RWPE2 (cell line): ENCODE measurements at regions not wholly inside any gene's neighbourhood (a gene's known extent, or its start where the extent isn't known, plus 50 kb on each side); places are given as distances from the start of the nearest gene placed in this dataset.

ENCODE experiments used
- ATAC-seq: fragments of 200-7000 bp; cut with Tn5 transposase; 3 replicates; pipeline ENCODE4 v1.9.1; 2021; ENCODE audit warnings: low read depth
- DNase-seq: peaks from one replicate; pipeline ENCODE4 v3.0.0-alpha.2; 2020; ENCODE audit warnings: low spot score
- H3K27ac ChIP-seq: fragments of 450-650 bp; 2 replicates; pipeline ENCODE4 v1.5.1; 2017; ENCODE audit warnings: mild to moderate bottlenecking; ENCODE audit not compliant: poor library complexity, severe bottlenecking
- H3K27me3 ChIP-seq: fragments of 250-450 bp; sonication (Bioruptor Pico); 2 replicates; pipeline ENCODE4 v1.5.1; 2021; ENCODE audit warnings: mild to moderate bottlenecking, moderate library complexity; ENCODE audit not compliant: insufficient read depth, poor library complexity, severe bottlenecking
- H3K36me3 ChIP-seq: fragments of 250-450 bp; sonication (Bioruptor Pico); 2 replicates; pipeline ENCODE4 v1.5.1; 2020; ENCODE audit warnings: low read depth, mild to moderate bottlenecking, moderate library complexity
- H3K4me1 ChIP-seq: fragments of 250-450 bp; sonication (Bioruptor Pico); 2 replicates; pipeline ENCODE4 v1.5.1; 2021; ENCODE audit warnings: mild to moderate bottlenecking, moderate library complexity; ENCODE audit not compliant: insufficient read depth, poor library complexity, severe bottlenecking
- H3K4me3 ChIP-seq: fragments of 250-450 bp; sonication (Bioruptor Pico); 2 replicates; pipeline ENCODE4 v1.5.1; 2021; ENCODE audit warnings: mild to moderate bottlenecking, moderate library complexity; ENCODE audit not compliant: severe bottlenecking
- H3K9me3 ChIP-seq: fragments of 250-450 bp; sonication (Bioruptor Pico); 2 replicates; pipeline ENCODE4 v1.5.1; 2021; ENCODE audit warnings: mild to moderate bottlenecking, moderate library complexity; ENCODE audit not compliant: severe bottlenecking
- CTCF ChIP-seq: fragments of 450-650 bp; IDR thresholded peaks from one replicate; pipeline ENCODE4 v1.5.1; 2017; ENCODE audit warnings: mild to moderate bottlenecking, moderate library complexity; ENCODE audit not compliant: poor library complexity, severe bottlenecking

- no peaks in the 10 kb centered on the region for H3K27me3 ChIP-seq
- no peaks in the 10 kb centered on the region for H3K4me1 ChIP-seq
- no peak for TF ChIP-seq CTCF
- ATAC-seq (no peak), DNase-seq (no peak)
- no peak overlapping the region for H3K27ac ChIP-seq
- no peaks in the 10 kb centered on the region for H3K36me3 ChIP-seq
- no peak overlapping the region for H3K4me3 ChIP-seq
- H3K9me3 ChIP-seq, result no peaks in the 10 kb centered on the region
Measured at GRCh38 chr2:198763793-198764192, 693.9 kb downstream of the SATB2 start.

GRCh38 chr2:198762441-198762840, 695.3 kb downstream of the SATB2 start:
- no peak for ATAC-seq
- TF ChIP-seq CTCF, result no peak
- H3K27me3 ChIP-seq, result no peaks in the 10 kb centered on the region
- no peaks in the 10 kb centered on the region for H3K4me1 ChIP-seq
- H3K4me3 ChIP-seq, result no peak overlapping the region
- H3K36me3 ChIP-seq, result no peaks in the 10 kb centered on the region
- DNase-seq, result no peak
- H3K9me3 ChIP-seq, result no peaks in the 10 kb centered on the region
- no peak overlapping the region for H3K27ac ChIP-seq

- H3K27me3 ChIP-seq, result no peaks in the 10 kb centered on the region
- no peaks in the 10 kb centered on the region for H3K4me1 ChIP-seq
- no peak overlapping the region for H3K4me3 ChIP-seq
- no peaks in the 10 kb centered on the region for H3K9me3 ChIP-seq
- no peaks in the 10 kb centered on the region for H3K36me3 ChIP-seq
- no peak for TF ChIP-seq CTCF
- DNase-seq (no peak), ATAC-seq (no peak)
- H3K27ac ChIP-seq, result no peak overlapping the region
Measured at GRCh38 chr2:198757069-198757468, 700.7 kb downstream of the SATB2 start.

GRCh38 chr2:198756166-198756565, 701.6 kb downstream of the SATB2 start:
- no peak for DNase-seq
- Histone ChIP-seq H3K4me1 (no peaks in the 10 kb centered on the region), H3K27me3 (no peaks in the 10 kb centered on the region), H3K27ac (no peak overlapping the region), H3K36me3 (no peaks in the 10 kb centered on the region), H3K9me3 (no peaks in the 10 kb centered on the region), H3K4me3 (no peak overlapping the region)
- TF ChIP-seq CTCF, result no peak
- no peak for ATAC-seq

- no peaks in the 10 kb centered on the region for H3K9me3 ChIP-seq
Measured at GRCh38 chr2:198753101-198753500, 704.6 kb downstream of the SATB2 start.

More at GRCh38 chr2:198753101-198753500, 704.6 kb downstream of the SATB2 start:
- H3K4me3 ChIP-seq, result no peak overlapping the region
- no peaks in the 10 kb centered on the region for H3K36me3 ChIP-seq
- H3K27me3 ChIP-seq, result no peaks in the 10 kb centered on the region
- no peaks in the 10 kb centered on the region for H3K4me1 ChIP-seq
- TF ChIP-seq CTCF, result no peak
- H3K27ac ChIP-seq, result no peak overlapping the region
- no peak for ATAC-seq
- no peak for DNase-seq
